NCI-H1105 treated with DMSO at 0.1 percent for 48 hours (cell line): ENCODE measurements at regions not wholly inside any gene's neighbourhood (a gene's known extent, or its start where the extent isn't known, plus 50 kb on each side); places are given as distances from the start of the nearest gene placed in this dataset.
"Not testable (repeated sequence)": the region's sequence is repeated elsewhere in the genome, so short reads cannot be mapped to it uniquely, and the experiment has no call there.

Experiments used
- DNase-seq: peaks from one replicate; lab custom pipeline; 2025; lab: John Stamatoyannopoulos, UW

GRCh38 chr6:11486959-11487358, 50.6 kb upstream of the TMEM170B start:
- no peak for DNase-seq

- no peak for DNase-seq
Measured at GRCh38 chr6:11486486-11486885, 51.1 kb upstream of the TMEM170B start.

GRCh38 chr6:11486051-11486450, 51.5 kb upstream of the TMEM170B start:
- DNase-seq = no peak

- DNase-seq = no peak
Measured at GRCh38 chr6:11485271-11485670, 52.3 kb upstream of the TMEM170B start.

- no peak for DNase-seq
Measured at GRCh38 chr6:11484441-11484840, 53.1 kb upstream of the TMEM170B start.

GRCh38 chr6:11482616-11483015, 54.9 kb upstream of the TMEM170B start:
- DNase-seq = no peak

GRCh38 chr6:11480541-11480940, 57.0 kb upstream of the TMEM170B start:
- no peak for DNase-seq

GRCh38 chr6:11479296-11479695, 58.3 kb upstream of the TMEM170B start:
- DNase-seq = no peak

- DNase-seq = no peak
Measured at GRCh38 chr6:11478586-11478985, 59.0 kb upstream of the TMEM170B start.

- no peak for DNase-seq
Measured at GRCh38 chr6:11475016-11475415, 62.5 kb upstream of the TMEM170B start.

- no peak for DNase-seq
Measured at GRCh38 chr6:11473008-11473740, 64.4 kb upstream of the TMEM170B start.

- no peak for DNase-seq
Measured at GRCh38 chr6:11471261-11471660, 66.3 kb upstream of the TMEM170B start.

GRCh38 chr6:11469684-11470083, 67.9 kb upstream of the TMEM170B start:
- DNase-seq = no peak

GRCh38 chr6:11468271-11468670, 69.3 kb upstream of the TMEM170B start:
- not testable (repeated sequence) for DNase-seq

- no peak for DNase-seq
Measured at GRCh38 chr6:11467364-11467763, 70.2 kb upstream of the TMEM170B start.

GRCh38 chr6:11463398-11463780, 74.2 kb upstream of the TMEM170B start:
- no peak for DNase-seq

- DNase-seq = no peak
Measured at GRCh38 chr6:11462742-11463397, 74.7 kb upstream of the TMEM170B start.

- no peak for DNase-seq
Measured at GRCh38 chr6:11460837-11461661, 76.5 kb upstream of the TMEM170B start.

- no peak for DNase-seq
Measured at GRCh38 chr6:11460001-11460668, 77.4 kb upstream of the TMEM170B start.

GRCh38 chr6:11459079-11459610, 78.4 kb upstream of the TMEM170B start:
- no peak for DNase-seq

GRCh38 chr6:11458509-11458908, 79.0 kb upstream of the TMEM170B start:
- no peak for DNase-seq

- not testable (repeated sequence) for DNase-seq
Measured at GRCh38 chr6:11457422-11457821, 80.1 kb upstream of the TMEM170B start.
